HepG2 (cell line): ENCODE measurements at regions not wholly inside any gene's neighbourhood (a gene's known extent, or its start where the extent isn't known, plus 50 kb on each side); places are given as distances from the start of the nearest gene placed in this dataset.
A peak's percentile ranks its signal among the peaks of the same experiment; 100 is the strongest.

Source experiments
- ATAC-seq: fragments of 200-7000 bp; cut with Tn5 transposase; 3 replicates; pipeline ENCODE4 v1.9.1; 2020; ENCODE audit warnings: mild to moderate bottlenecking, moderate library complexity
- BruUV-seq: library from RNA; stranded (reverse); fragments of 400-500 nt; replicated peaks from 2 replicates; lab custom pipeline; 2021; lab: Mats Ljungman, UMichigan
- CTCF ChIA-PET: fragments of 300-600 bp; formaldehyde crosslinking; extraction: SDS; loops from one replicate; lab custom pipeline; 2021; ENCODE audit warnings: low total read pairs, inconsistent platforms, low intra/inter-chr PET ratio; lab: Yijun Ruan, JAX
- POLR2A ChIA-PET: fragments of 350-600 bp; sonication (Branson Sonifier 250); formaldehyde crosslinking; loops from one replicate; lab custom pipeline; 2020; ENCODE audit warnings: antibody characterized with exemption, inconsistent platforms; lab: Yijun Ruan, JAX
- DNase-seq: peaks from one replicate; pipeline ENCODE4 v3.0.0-alpha.2; 2015; ENCODE audit warnings: low spot score
- FAIRE-seq: peaks from 3 replicates; lab custom pipeline; 2011; peaks lifted over from hg19 to GRCh38; lab: Jason Lieb, UNC
- H2AFZ ChIP-seq: one replicate; pipeline ENCODE4 v1.6.1; 2011; ENCODE audit warnings: low read length, inconsistent platforms
- H3K27ac ChIP-seq: fragments of 300-600 bp; 3 replicates; pipeline ENCODE4 v1.8.0; 2011; ENCODE audit warnings: mixed run types, mild to moderate bottlenecking, mixed read lengths, low read length, inconsistent platforms; ENCODE audit not compliant: insufficient read depth; ENCODE audit errors: extremely low read length
- H3K27me3 ChIP-seq, 2 experiments: fragments of 200-600 bp in 1 of 2; 2 replicates in 1 of 2; 3 replicates in 1 of 2; pipeline versions ENCODE4 v1.6.0 to v1.8.0; 2011; ENCODE audit warnings: low read length in 2 of 2, mild to moderate bottlenecking in 2 of 2, moderate library complexity in 2 of 2, inconsistent platforms in 1 of 2; ENCODE audit not compliant: insufficient read depth in 2 of 2, control insufficient read depth in 1 of 2
- H3K36me3 ChIP-seq, 2 experiments: fragments of 200-600 bp in 1 of 2; replicated peaks in 1 of 2; 2 replicates in 1 of 2; 3 replicates in 1 of 2; pipeline versions ENCODE4 v1.5.1 to v1.8.0; 2011; ENCODE audit warnings: low read length in 2 of 2, inconsistent platforms in 1 of 2; ENCODE audit not compliant: insufficient read depth in 2 of 2, control insufficient read depth in 1 of 2
- H3K4me1 ChIP-seq: 2 replicates; pipeline ENCODE4 v1.5.1; 2012; ENCODE audit warnings: low read length, inconsistent platforms; ENCODE audit not compliant: insufficient read depth
- H3K4me2 ChIP-seq: 2 replicates; pipeline ENCODE4 v1.6.0; 2011; ENCODE audit warnings: low read depth, low read length, inconsistent platforms
- H3K4me3 ChIP-seq, 3 experiments: fragments of 200-600 bp in 1 of 3; sonication (generic), shearing (Covaris generic) in 1 of 3; replicated peaks in 1 of 3; 2 replicates each; pipeline ENCODE4 v1.5.1; 2011 to 2016; ENCODE audit warnings: low read length in 3 of 3, inconsistent platforms in 2 of 3, low read depth in 2 of 3, mild to moderate bottlenecking in 2 of 3, control low read depth in 1 of 3, mixed read lengths in 1 of 3; ENCODE audit not compliant: insufficient read depth in 1 of 3
- H3K79me2 ChIP-seq: one replicate; pipeline ENCODE4 v1.6.1; 2011; ENCODE audit warnings: low read length, inconsistent platforms; ENCODE audit not compliant: insufficient read depth
- H3K9ac ChIP-seq: 2 replicates; pipeline ENCODE4 v1.6.0; 2011; ENCODE audit warnings: mild to moderate bottlenecking, low read depth, low read length, inconsistent platforms; ENCODE audit not compliant: insufficient read depth
- H3K9me3 ChIP-seq: 2 replicates; pipeline ENCODE4 v1.5.1; 2012; ENCODE audit warnings: mild to moderate bottlenecking, low read length
- H4K20me1 ChIP-seq: 2 replicates; pipeline ENCODE4 v1.6.0; 2011; ENCODE audit warnings: inconsistent platforms, mild to moderate bottlenecking, low read length, moderate library complexity; ENCODE audit not compliant: insufficient read depth
- MTA3 ChIP-seq: sonication (generic); formaldehyde crosslinking; IDR thresholded peaks from 2 replicates; pipeline ENCODE4 v1.4.0; 2020; ENCODE audit warnings: missing genetic modification reagents
- NFIC ChIP-seq: IDR thresholded peaks from 2 replicates; pipeline ENCODE4 v1.6.1; 2012; ENCODE audit warnings: mild to moderate bottlenecking, low read length, inconsistent platforms
- SMC3 ChIP-seq: IDR thresholded peaks from 2 replicates; pipeline ENCODE4 v1.6.1; 2011; ENCODE audit warnings: low read length, improper control_type of control experiment
- ZNF280D ChIP-seq: sonication (generic); formaldehyde crosslinking; IDR thresholded peaks from 2 replicates; pipeline ENCODE4 v1.5.1; 2020; ENCODE audit warnings: mild to moderate bottlenecking, missing genetic modification reagents
- ZNF574 ChIP-seq: sonication (generic); formaldehyde crosslinking; IDR thresholded peaks from 2 replicates; pipeline ENCODE4 v1.4.0; 2020; ENCODE audit warnings: missing genetic modification reagents
- ZNF644 ChIP-seq: IDR thresholded peaks from 2 replicates; pipeline ENCODE4 v1.6.1; 2016; ENCODE audit warnings: low read depth
- ZNF770 ChIP-seq: sonication (generic); formaldehyde crosslinking; IDR thresholded peaks from 2 replicates; pipeline ENCODE4 v1.5.0; 2020; ENCODE audit warnings: mild to moderate bottlenecking, missing genetic modification reagents
- ZSCAN25 ChIP-seq: sonication (generic); formaldehyde crosslinking; IDR thresholded peaks from 2 replicates; pipeline ENCODE4 v1.8.0; 2022; ENCODE audit warnings: mild to moderate bottlenecking, missing genetic modification reagents
- WGBS: methylation state at CpG from one replicate; pipeline ENCODE4 v1.1.6; 2017; ENCODE audit warnings: low lambda C conversion rate; 5-methylcytosine and 5-hydroxymethylcytosine counted together
- in situ Hi-C: cut with HindIII; loops from 2 replicates; pipeline ENCODE4 v1.10.0; 2017; ENCODE audit warnings: low pct_unique_long_range_greater_than_20kb; ENCODE audit not compliant: extremely low pct_ligation_motif_present
- intact Hi-C: fragments of 100-400 bp; cut with micrococcal nuclease; formaldehyde crosslinking; loops from one replicate; pipeline ENCODE4 v1.10.0; 2022; ENCODE audit not compliant: unreplicated experiment

- intact Hi-C loops = no loop called here
- H3K9ac ChIP-seq = no peak overlapping the region
- H3K4me2 ChIP-seq = peak overlapping the region; percentile 22
- no peak overlapping the region for H3K27ac ChIP-seq
- no peak overlapping the region for H3K4me3 ChIP-seq
- H2AFZ ChIP-seq = no peak overlapping the region
- ATAC-seq (peak; percentile 98), DNase-seq (peak; percentile 32), FAIRE-seq (peak; percentile 76)
- BruUV-seq = no TSS peak
- no peaks in the 10 kb centered on the region for H3K27me3 ChIP-seq
- H3K36me3 ChIP-seq = no peaks in the 10 kb centered on the region
- peaks cover 17% of the 10 kb centered on the region for H3K4me1 ChIP-seq
- ChIA-PET POLR2A (no interaction called here), CTCF (no interaction called here)
- 9% methylated on average over 8 of the region's 8 CpGs for WGBS
- no peaks in the 10 kb centered on the region for H4K20me1 ChIP-seq
- H3K79me2 ChIP-seq = no peaks in the 10 kb centered on the region
- H3K9me3 ChIP-seq = no peaks in the 10 kb centered on the region
- in situ Hi-C loops = no loop called here
- TF ChIP-seq NFIC = no peak
- TF ChIP-seq ZNF574 = no peak
- TF ChIP-seq MTA3 (CRISPR knock-in tag) = no peak
- no peak for TF ChIP-seq SMC3
- no peak for TF ChIP-seq ZSCAN25 (CRISPR knock-in tag)
- no peak for TF ChIP-seq ZNF280D
- TF ChIP-seq ZNF644 (CRISPR knock-in tag) = no peak
- no peak for TF ChIP-seq ZNF770 (CRISPR knock-in tag)
Observed at GRCh38 chr2:207408086-207408794, 121.5 kb upstream of the CREB1 start.
